GM12864 (cell line): ENCODE measurements at regions not wholly inside any gene's neighbourhood (a gene's known extent, or its start where the extent isn't known, plus 50 kb on each side); places are given as distances from the start of the nearest gene placed in this dataset.
"Not testable (repeated sequence)": the region's sequence is repeated elsewhere in the genome, so short reads cannot be mapped to it uniquely, and the experiment has no call there.

ENCODE experiments used
- DNase-seq: peaks from one replicate; pipeline ENCODE4 v3.0.0-alpha.2; 2011; ENCODE audit warnings: low read depth
- H3K4me3 ChIP-seq: 2 replicates; pipeline ENCODE4 v1.5.1; 2011; ENCODE audit warnings: mild to moderate bottlenecking, low read depth, low read length, control low read depth
- TF ChIP-seq, protein P1 (sequence below): IDR thresholded peaks from 2 replicates; pipeline ENCODE4 v1.5.1; 2011; ENCODE audit warnings: low read depth, mild to moderate bottlenecking, moderate library complexity, low read length, control low read depth, inconsistent platforms; ENCODE audit errors: missing control alignments

DNA sequence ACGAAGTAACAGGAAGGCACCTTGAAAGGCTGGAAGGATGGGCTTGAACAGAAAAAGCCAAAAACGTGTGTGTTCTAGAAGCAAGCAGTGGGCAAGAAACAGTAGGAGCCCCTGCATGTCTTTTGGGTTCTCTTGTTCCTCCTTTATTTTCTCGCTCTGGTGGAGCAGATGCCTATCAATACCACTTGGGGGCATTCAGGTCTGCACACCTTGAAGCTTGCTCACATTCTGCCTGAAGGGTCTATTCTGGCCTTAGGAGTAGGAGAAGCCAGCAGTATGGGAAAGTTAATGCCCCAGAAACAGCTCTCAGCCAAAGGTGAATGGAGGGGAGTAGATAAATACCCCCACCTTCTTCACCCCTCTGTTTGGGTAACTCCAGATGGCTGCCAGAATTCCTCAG lies 204.5 kb downstream of the TXNL1 start:
- TF ChIP-seq, protein P1, sequence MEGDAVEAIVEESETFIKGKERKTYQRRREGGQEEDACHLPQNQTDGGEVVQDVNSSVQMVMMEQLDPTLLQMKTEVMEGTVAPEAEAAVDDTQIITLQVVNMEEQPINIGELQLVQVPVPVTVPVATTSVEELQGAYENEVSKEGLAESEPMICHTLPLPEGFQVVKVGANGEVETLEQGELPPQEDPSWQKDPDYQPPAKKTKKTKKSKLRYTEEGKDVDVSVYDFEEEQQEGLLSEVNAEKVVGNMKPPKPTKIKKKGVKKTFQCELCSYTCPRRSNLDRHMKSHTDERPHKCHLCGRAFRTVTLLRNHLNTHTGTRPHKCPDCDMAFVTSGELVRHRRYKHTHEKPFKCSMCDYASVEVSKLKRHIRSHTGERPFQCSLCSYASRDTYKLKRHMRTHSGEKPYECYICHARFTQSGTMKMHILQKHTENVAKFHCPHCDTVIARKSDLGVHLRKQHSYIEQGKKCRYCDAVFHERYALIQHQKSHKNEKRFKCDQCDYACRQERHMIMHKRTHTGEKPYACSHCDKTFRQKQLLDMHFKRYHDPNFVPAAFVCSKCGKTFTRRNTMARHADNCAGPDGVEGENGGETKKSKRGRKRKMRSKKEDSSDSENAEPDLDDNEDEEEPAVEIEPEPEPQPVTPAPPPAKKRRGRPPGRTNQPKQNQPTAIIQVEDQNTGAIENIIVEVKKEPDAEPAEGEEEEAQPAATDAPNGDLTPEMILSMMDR = no peak
- no peak overlapping the region for H3K4me3 ChIP-seq
- DNase-seq = no peak

DNA sequence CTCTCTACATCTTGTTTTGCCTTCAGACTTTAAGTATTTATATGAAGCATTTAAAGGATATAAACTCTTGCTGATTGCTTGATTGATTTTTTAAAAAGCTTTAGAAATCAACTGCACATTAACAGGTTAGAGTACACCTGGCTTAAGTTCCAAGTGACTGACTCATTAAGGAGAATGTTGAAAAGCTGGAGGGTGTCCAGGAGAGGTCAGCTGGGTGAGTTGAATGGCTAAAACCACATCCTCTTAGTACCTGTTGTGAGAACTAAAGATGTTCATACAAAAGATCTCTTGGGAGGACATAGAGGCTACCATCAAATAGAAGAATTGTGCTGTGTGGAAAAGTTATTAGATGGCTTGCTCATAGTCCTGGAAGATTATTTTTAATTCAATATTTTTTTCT lies 206.8 kb downstream of the TXNL1 start:
- DNase-seq = no peak
- TF ChIP-seq, protein P1 = no peak
- H3K4me3 ChIP-seq = no peak overlapping the region

DNA sequence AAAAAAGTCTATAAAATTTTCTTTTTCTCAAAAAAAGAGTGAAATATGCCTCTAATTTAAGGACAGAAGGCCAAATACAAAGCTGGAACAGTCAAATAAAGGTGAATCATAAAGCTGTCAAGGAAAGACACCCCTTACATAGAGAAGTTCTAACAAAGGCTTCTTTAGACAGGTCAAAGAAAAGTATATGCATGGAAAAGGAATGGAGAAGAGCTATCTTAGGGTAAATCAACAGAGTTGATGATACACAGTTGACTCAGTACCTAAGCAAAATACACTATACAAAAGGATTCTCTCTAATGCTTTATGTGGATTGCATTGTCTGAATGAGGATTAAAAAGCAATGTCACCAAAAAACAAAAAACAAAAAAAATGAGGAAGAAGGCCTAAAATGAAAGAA lies 214.8 kb downstream of the TXNL1 start:
- TF ChIP-seq, protein P1 = no peak
- DNase-seq = no peak
- no peak overlapping the region for H3K4me3 ChIP-seq

DNA sequence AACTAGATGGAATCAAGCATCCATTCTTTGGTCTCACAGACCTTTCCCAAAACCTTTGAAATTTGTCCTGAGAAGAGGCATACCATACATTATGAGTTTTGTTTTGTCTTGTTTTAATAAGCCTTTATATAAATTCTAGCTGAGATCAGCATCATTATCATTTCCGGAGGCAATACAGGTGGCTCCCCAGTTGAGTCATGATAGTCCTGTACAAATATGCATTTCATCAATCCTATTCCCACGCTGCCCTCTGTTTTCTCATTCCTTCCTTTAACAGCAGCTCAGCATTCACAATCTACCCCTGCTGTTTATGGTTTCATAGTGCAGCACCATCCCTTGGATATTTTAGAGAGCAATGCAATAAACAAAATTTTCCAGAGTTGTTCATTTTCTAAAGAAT lies 216.7 kb downstream of the TXNL1 start:
- no peak for DNase-seq
- TF ChIP-seq, protein P1 = no peak
- no peak overlapping the region for H3K4me3 ChIP-seq

DNA sequence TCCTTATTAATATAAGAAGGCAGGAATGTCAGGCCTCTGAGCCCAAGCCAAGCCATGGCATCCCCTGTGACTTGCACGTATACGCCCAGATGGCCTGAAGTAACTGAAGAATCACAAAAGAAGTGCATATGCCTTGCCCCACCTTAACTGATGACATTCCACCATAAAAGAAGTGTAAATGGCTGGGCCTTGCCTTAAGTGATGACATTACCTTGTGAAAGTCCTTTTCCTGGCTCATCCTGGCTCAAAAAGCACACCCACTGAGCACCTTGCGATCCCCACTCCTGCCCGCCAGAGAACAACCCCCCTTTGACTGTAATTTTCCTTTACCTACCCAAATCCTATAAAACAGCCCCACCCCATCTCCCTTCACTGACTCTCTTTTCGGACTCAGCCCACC lies 217.5 kb downstream of the TXNL1 start:
- DNase-seq = not testable (repeated sequence)

DNA sequence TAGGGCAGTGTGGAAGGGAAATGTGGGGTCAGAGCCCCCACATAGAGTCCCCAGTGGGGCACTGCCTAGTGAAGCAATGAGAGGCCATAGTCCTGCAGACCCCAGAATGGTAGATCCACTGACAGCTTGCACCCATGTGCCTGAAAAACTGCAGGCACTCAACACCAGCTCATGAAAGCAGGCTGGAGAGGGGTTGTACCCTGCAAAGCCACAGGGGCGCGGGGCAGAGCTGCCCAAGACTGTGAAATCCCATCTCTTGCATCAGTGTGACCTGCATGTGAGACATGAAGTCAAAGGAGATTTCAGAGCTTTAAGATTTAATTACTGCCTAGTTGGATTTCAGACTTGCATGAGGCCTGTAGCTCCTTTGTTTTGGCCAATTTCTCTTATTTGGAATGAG lies 224.0 kb downstream of the TXNL1 start:
- H3K4me3 ChIP-seq = no peak overlapping the region
- TF ChIP-seq, protein P1 = no peak
- DNase-seq = no peak

More for the DNA sequence above, 217.5 kb downstream of the TXNL1 start:
- not testable (repeated sequence) for H3K4me3 ChIP-seq

DNA sequence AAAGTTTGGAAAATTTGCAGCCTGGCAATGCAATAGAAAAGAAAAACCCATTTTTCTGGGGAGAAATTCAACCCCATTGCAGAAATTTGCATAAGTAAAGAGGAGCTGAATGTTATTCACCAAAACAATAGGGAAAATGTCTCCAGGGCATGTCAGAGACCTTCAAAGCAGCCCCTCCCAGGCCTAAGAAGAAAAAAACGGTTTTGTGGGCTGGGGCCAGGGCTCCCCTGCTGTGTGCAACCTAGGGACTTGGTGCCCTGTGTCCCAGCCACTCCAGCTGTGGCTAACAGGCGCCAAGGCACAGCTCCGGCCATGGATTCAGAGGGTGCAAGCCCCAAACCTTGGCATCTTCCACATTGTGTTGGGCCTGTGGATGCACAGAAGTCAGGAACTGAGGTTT lies 224.5 kb downstream of the TXNL1 start:
- no peak for DNase-seq
- no peak overlapping the region for H3K4me3 ChIP-seq

More for the DNA sequence above, 224.5 kb downstream of the TXNL1 start:
- TF ChIP-seq, protein P1 = no peak
